Stomach (tissue), 8 donors: ENCODE measurements at regions not wholly inside any gene's neighbourhood (a gene's known extent, or its start where the extent isn't known, plus 50 kb on each side); places are given as distances from the start of the nearest gene placed in this dataset.

Experiments used
- DNase-seq, 2 donors: peaks; one replicate each; pipeline versions ENCODE4 v3.0.0 to v3.0.0-alpha.2; 2013 to 2019
- H3K27ac ChIP-seq, 5 donors: fragments of 200-600 bp in 4 of 5; sonication (generic) in 4 of 5; one replicate each; pipeline ENCODE4 v1.5.1; 2013 to 2019; ENCODE audit warnings: mild to moderate bottlenecking in 1 of 5, moderate library complexity in 1 of 5
- H3K27me3 ChIP-seq, 3 donors: fragments of 200-600 bp; sonication (generic); one replicate each; pipeline ENCODE4 v1.5.1; 2017 to 2019; ENCODE audit warnings: mixed run types in 1 of 3
- H3K36me3 ChIP-seq, 4 donors: fragments of 200-600 bp; sonication (generic); 1 replicate in 3 of 4; 2 replicates in 1 of 4; pipeline ENCODE4 v1.5.1; 2016 to 2019
- H3K4me1 ChIP-seq, 4 donors: fragments of 200-600 bp; sonication (generic); one replicate each; pipeline ENCODE4 v1.5.1; 2016 to 2019
- H3K4me3 ChIP-seq, 4 donors: fragments of 200-600 bp; sonication (generic) in 3 of 4; one replicate each; pipeline ENCODE4 v1.5.1; 2016 to 2019; ENCODE audit warnings: mild to moderate bottlenecking in 1 of 4
- H3K9me3 ChIP-seq, 4 donors: fragments of 200-600 bp; sonication (generic); one replicate each; pipeline ENCODE4 v1.5.1; 2016 to 2019
- EP300 ChIP-seq: sonication (generic); formaldehyde crosslinking; IDR thresholded peaks from one replicate; pipeline ENCODE4 v1.6.1; 2017; ENCODE audit warnings: antibody characterized with exemption
- POLR2A ChIP-seq, 4 donors: fragments of 450-650 bp; IDR thresholded peaks; one replicate each; pipeline ENCODE4 v1.6.1; 2016; ENCODE audit warnings: antibody characterized with exemption in 4 of 4, control low read depth in 2 of 4, mild to moderate bottlenecking in 1 of 4, moderate library complexity in 1 of 4
- POLR2AphosphoS5 ChIP-seq, 3 donors: sonication (generic); formaldehyde crosslinking; IDR thresholded peaks; one replicate each; pipeline ENCODE4 v1.6.1; 2016; ENCODE audit warnings: antibody characterized with exemption in 3 of 3
- WGBS, 5 donors: extraction: QIAGEN DNeasy Blood & Tissue Kit in 3 of 5; methylation state at CpG; one replicate each; pipeline versions ENCODE4 v1.1.5 to v1.1.7; 2013 to 2018; 5-methylcytosine and 5-hydroxymethylcytosine counted together
- intact Hi-C: fragments of 100-400 bp; cut with DNase I; formaldehyde crosslinking; loops from one replicate; pipeline ENCODE4 v1.15.1; 2023; ENCODE audit warnings: low total_unique reads
- TF ChIP-seq, protein P1 (sequence below), 7 experiments: fragments of 450-650 bp in 4 of 7; fragments of 200-600 bp in 3 of 7; sonication (generic) in 3 of 7; IDR thresholded peaks; one replicate each; pipeline ENCODE4 v1.5.1; 2016 to 2019; ENCODE audit warnings: antibody characterized with exemption in 7 of 7, control low read depth in 2 of 7, mild to moderate bottlenecking in 1 of 7
- donor health status: healthy with polysubstance abuse.
- donor health status: Bipolar disorder and iron deficiency.
- donor health status: healthy.

DNA sequence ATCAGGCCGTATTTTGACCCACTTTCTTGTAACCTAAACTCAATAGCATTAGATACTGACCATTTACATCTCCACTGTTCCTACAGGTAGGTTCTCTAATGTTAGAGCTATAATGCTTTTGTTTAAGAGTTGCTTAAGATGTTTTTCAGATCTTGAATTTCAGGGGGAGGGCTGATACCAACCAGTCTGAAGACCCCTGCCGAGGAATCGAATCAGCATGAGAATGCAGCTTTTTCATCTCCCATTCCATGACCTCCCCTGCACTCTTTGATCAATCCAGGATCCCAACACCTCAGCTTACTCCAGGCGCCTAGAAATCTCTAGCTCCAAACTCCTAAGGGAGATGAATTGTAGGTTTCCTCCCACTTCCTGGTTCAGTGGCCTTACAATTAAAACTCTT lies 120.5 kb upstream of the MC4R start:
- TF ChIP-seq POLR2A (IDR thresholded peaks at IDR 0.05) (no peak), EP300 (no peak), POLR2AphosphoS5 (IDR thresholded peaks at IDR 0.05) (no peak)
- TF ChIP-seq, protein P1, sequence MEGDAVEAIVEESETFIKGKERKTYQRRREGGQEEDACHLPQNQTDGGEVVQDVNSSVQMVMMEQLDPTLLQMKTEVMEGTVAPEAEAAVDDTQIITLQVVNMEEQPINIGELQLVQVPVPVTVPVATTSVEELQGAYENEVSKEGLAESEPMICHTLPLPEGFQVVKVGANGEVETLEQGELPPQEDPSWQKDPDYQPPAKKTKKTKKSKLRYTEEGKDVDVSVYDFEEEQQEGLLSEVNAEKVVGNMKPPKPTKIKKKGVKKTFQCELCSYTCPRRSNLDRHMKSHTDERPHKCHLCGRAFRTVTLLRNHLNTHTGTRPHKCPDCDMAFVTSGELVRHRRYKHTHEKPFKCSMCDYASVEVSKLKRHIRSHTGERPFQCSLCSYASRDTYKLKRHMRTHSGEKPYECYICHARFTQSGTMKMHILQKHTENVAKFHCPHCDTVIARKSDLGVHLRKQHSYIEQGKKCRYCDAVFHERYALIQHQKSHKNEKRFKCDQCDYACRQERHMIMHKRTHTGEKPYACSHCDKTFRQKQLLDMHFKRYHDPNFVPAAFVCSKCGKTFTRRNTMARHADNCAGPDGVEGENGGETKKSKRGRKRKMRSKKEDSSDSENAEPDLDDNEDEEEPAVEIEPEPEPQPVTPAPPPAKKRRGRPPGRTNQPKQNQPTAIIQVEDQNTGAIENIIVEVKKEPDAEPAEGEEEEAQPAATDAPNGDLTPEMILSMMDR (IDR thresholded peaks at IDR 0.05): no peak
- no peaks in the 10 kb centered on the region for H3K4me1 ChIP-seq

DNA sequence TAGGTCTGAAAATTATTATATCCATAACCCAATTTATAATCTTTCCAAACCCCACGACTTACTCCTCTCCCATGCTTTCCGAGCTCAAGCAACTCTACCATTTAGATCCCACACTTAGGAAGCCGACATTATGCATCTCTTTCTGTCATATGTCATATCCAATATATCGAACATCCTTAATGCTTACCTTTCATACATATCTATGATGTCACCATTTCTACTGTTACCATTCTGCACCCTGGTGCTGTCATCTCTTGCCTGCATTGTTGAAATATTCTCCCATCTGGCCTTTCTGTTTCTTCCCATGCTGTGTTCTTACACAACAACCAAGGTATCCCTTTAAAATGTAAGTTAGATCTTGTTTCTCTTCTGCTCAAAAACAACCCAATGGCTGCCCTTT lies 127.1 kb upstream of the MC4R start:
- Histone ChIP-seq H3K27me3 (no peaks in the 10 kb centered on the region), H3K4me1 (no peaks in the 10 kb centered on the region), H3K27ac (no peak overlapping the region), H3K36me3 (no peaks in the 10 kb centered on the region), H3K4me3 (no peak overlapping the region), H3K9me3 (no peaks in the 10 kb centered on the region)
- intact Hi-C loops: no loop called here
- TF ChIP-seq EP300: no peak
- TF ChIP-seq POLR2A (IDR thresholded peaks at IDR 0.05): no peak
- TF ChIP-seq, protein P1 (IDR thresholded peaks at IDR 0.05): no peak
- TF ChIP-seq POLR2AphosphoS5 (IDR thresholded peaks at IDR 0.05): no peak
- 90 to 93% (median 91%) methylated on average over 4 of the region's 4 CpGs for WGBS, 5 donors
- no peak for DNase-seq

More for the DNA sequence above, 120.5 kb upstream of the MC4R start:
- Histone ChIP-seq H3K36me3 (no peaks in the 10 kb centered on the region), H3K9me3 (no peaks in the 10 kb centered on the region), H3K27me3 (no peaks in the 10 kb centered on the region), H3K4me3 (no peak overlapping the region), H3K27ac (no peak overlapping the region)
- no peak for DNase-seq
- intact Hi-C loops: no loop called here
- 52 to 66% (median 58%) methylated on average over 4 of the region's 4 CpGs for WGBS, 5 donors

DNA sequence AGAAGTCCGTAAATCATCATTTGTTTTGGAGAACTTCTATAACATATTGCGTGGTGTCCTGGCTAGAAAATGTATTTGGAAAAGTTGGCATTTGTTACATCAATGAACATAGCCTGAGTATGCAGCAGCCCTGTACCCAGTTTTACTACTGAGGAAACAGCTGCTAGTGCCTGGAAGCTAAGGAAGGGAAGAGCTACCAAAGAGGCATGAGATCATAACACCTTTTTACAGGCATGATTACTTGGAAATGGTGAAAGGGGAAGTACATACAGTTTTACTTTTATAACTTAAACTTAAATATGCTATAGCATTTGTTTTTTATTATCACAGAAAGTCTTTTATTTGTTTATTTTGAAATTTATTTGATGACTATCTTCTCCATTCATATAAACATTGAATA lies 128.4 kb upstream of the MC4R start:
- TF ChIP-seq POLR2A (IDR thresholded peaks at IDR 0.05) (no peak), POLR2AphosphoS5 (IDR thresholded peaks at IDR 0.05) (no peak), EP300 (no peak)
- TF ChIP-seq, protein P1 (IDR thresholded peaks at IDR 0.05): no peak
- H3K4me3 ChIP-seq: no peak overlapping the region
- no peaks in the 10 kb centered on the region for H3K27me3 ChIP-seq
- no peaks in the 10 kb centered on the region for H3K9me3 ChIP-seq
- no peak overlapping the region for H3K27ac ChIP-seq
- WGBS, 5 donors: 77 to 95% (median 90%) methylated on average over 2 of the region's 2 CpGs
- no peak for DNase-seq
- intact Hi-C loops: no loop called here
- no peaks in the 10 kb centered on the region for H3K4me1 ChIP-seq
- H3K36me3 ChIP-seq: no peaks in the 10 kb centered on the region

DNA sequence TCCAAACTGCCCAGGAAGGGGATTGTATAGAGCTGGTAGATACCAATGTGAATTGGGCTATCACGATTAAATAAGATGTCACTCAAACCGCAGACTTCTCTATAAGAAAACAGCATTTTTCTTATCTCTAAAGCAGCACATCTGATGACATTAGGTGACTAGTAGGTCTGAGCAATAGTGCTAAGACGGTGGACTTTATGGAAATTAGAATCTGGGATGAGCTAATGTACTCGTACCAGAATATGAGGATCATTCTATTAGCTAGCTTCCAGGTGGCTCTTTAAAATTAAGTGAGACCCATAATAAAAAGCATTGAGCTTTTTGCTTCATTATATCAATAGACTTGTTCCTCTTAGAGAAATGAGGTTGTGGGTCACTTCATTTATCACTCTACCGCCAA lies 130.0 kb upstream of the MC4R start:
- Histone ChIP-seq H3K36me3 (no peaks in the 10 kb centered on the region), H3K4me1 (no peaks in the 10 kb centered on the region), H3K27ac (no peak overlapping the region), H3K4me3 (no peak overlapping the region), H3K9me3 (no peaks in the 10 kb centered on the region), H3K27me3 (no peaks in the 10 kb centered on the region)
- TF ChIP-seq POLR2A (IDR thresholded peaks at IDR 0.05) (no peak), POLR2AphosphoS5 (IDR thresholded peaks at IDR 0.05) (no peak), EP300 (no peak)
- TF ChIP-seq, protein P1 (IDR thresholded peaks at IDR 0.05): no peak
- no peak for DNase-seq
- intact Hi-C loops: no loop called here
- 67 to 81% (median 75%) methylated on average over 5 of the region's 5 CpGs for WGBS, 5 donors
